ENCODE measurements at regions not wholly inside any gene's neighbourhood (a gene's known extent, or its start where the extent isn't known, plus 50 kb on each side); places are given as distances from the start of the nearest gene placed in this dataset.

DNA sequence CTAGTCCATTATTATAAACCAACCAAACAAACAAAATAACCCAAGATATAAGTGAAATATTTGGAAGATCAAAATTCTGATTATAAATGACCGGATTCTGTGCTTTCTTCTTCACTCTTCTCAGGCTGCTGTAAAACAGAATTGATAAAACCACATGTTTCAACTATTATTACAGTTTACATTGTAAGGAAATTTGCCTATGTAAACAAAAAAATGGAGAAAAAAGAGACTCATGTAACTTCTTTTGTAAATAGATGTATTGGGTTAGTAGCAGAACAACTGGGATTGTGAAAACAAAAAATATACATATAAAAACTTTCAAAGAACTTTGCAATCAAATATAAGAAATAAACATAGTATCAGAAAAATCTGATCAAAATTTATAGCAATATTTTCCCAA, 295.2 kb upstream of the CCDC179 start:
- H3K4me3 ChIP-seq (replicated peaks; ENCODE audit: low read depth, low read length) = no peak overlapping the region

DNA sequence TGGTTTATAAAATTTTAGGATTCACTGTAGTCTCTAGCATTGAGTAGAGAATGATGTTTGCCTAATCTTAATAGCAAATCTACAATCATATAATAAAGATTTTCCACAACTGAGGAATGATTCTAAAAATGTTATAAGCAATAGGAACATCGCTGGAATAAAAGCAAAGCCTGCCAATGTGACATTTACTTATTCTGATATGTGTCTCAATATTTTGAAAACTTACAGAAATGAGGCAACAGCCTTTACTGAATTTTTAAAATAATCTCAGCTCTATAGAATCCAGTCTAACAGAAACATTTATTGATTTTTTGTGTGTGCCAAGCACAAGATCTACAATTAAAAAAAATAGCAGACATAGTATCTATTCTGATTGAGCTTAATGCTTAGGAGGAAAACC, 303.7 kb upstream of the CCDC179 start:
- H3K4me3 ChIP-seq (replicated peaks; ENCODE audit: low read depth, low read length) = no peak overlapping the region
- TF ChIP-seq, protein P1, sequence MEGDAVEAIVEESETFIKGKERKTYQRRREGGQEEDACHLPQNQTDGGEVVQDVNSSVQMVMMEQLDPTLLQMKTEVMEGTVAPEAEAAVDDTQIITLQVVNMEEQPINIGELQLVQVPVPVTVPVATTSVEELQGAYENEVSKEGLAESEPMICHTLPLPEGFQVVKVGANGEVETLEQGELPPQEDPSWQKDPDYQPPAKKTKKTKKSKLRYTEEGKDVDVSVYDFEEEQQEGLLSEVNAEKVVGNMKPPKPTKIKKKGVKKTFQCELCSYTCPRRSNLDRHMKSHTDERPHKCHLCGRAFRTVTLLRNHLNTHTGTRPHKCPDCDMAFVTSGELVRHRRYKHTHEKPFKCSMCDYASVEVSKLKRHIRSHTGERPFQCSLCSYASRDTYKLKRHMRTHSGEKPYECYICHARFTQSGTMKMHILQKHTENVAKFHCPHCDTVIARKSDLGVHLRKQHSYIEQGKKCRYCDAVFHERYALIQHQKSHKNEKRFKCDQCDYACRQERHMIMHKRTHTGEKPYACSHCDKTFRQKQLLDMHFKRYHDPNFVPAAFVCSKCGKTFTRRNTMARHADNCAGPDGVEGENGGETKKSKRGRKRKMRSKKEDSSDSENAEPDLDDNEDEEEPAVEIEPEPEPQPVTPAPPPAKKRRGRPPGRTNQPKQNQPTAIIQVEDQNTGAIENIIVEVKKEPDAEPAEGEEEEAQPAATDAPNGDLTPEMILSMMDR (IDR thresholded peaks at IDR 0.05; ENCODE audit: low read length, missing control alignments) = no peak
- DNase-seq (ENCODE audit: low read depth) = no peak

More for the DNA sequence above, 295.2 kb upstream of the CCDC179 start:
- no peak for DNase-seq (ENCODE audit: low read depth)
- TF ChIP-seq, protein P1 (IDR thresholded peaks at IDR 0.05; ENCODE audit: low read length, missing control alignments) = no peak

DNA sequence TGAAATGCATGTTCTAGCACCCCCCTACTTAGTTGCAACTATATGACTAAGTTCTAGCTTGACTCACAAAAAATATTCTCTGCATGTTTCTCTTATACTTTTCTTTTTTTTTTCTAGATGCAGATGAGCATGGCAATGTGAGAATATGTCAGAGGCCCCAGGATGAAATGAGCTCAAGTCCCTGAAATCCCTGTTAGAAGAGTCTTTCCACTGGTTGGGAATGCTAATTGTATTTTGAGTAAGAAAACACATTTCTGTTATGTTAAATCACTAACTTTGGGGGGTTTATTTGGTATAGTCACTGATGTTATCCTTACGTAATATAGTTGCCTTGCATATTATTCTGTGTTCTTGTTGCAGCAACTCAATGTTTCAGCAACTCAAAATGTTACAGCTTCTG, 306.1 kb upstream of the CCDC179 start:
- DNase-seq (ENCODE audit: low read depth) = no peak
- H3K4me3 ChIP-seq (replicated peaks; ENCODE audit: low read depth, low read length) = no peak overlapping the region
- TF ChIP-seq, protein P1 (IDR thresholded peaks at IDR 0.05; ENCODE audit: low read length, missing control alignments) = no peak

DNA sequence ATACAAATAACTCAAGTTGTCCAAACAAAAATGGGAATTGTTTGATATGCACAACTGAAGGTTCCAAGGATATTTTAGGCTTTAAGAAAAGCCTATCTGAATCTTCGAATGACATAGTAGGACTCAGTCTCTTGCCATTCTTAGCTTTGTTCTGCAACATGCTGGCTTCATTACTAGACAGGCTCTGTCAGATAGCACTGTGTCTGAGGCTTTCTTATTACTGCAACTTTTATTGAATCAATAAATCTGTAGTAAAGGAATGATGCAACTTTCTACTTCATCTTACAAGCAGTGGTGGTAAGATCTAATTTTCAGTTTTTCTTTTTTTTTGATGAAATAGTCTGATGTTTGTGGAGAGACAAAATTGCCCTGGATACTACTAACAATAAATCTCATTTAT, 319.3 kb upstream of the CCDC179 start:
- DNase-seq (ENCODE audit: low read depth) = no peak
- no peak overlapping the region for H3K4me3 ChIP-seq (replicated peaks; ENCODE audit: low read depth, low read length)
- TF ChIP-seq, protein P1 (IDR thresholded peaks at IDR 0.05; ENCODE audit: low read length, missing control alignments) = no peak

DNA sequence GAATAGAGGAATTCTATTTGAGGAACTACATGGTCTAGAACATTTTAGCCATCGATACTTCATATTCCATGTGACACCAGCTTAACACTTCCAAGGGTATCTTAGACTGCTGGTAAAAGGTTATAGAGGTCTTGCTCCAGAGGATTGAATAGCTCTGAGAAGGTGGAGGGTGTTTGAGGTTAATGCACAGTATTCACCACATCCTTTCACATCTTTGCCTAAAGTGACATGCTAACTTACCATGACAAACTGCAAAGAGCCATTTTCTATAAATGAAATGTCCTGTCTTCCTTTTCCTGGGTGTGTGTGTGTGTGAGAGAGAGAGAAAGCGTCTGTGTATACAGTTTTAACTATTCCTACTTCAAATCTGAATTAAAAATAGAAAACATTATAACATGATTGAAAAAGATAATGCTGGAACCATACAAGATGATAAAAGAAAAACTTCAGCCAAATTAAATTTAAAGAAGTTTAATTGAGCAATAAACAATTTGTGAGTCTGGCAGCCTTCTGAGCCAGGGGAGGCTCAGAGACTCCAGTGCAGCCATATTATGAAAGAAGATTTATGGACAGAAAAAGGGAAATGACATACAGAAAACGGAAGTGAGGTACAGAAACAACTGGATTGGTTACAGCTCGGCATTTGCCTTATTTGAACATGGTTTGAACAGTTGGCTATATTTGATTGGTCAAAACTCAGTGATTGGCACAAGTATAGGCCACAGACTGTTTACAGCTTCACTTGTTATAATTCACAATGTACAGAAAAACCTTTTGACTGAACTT, 320.9 kb upstream of the CCDC179 start:
- TF ChIP-seq, protein P1 (IDR thresholded peaks at IDR 0.05; ENCODE audit: low read length, missing control alignments) = no peak
- no peak for DNase-seq (ENCODE audit: low read depth)
- H3K4me3 ChIP-seq (replicated peaks; ENCODE audit: low read depth, low read length) = no peak overlapping the region

DNA sequence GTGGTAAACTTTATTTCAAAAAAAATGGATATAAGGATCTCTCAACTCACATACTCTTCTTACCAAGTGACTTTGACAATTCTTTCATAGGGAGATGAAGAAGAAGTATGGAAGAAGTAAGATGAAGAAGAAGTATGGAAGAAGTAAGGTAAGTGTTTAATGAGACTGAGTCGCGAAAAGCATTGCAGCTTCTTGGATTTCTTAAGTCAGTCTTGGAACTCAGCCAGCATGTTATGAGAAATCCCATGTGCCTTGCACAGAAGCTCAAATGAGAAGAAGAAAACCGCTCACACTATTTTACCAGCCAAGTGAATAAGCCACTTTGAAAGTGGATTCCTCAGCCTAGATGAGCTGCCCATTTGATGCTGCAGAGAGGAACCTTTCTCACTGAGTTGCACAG, 332.0 kb upstream of the CCDC179 start:
- H3K4me3 ChIP-seq (replicated peaks; ENCODE audit: low read depth, low read length) = no peak overlapping the region
- DNase-seq (ENCODE audit: low read depth) = peak; percentile 72
- TF ChIP-seq, protein P1 (IDR thresholded peaks at IDR 0.05; ENCODE audit: low read length, missing control alignments) = no peak

Data from fibroblast of pulmonary artery (primary cell).